ENCODE measurements at regions not wholly inside any gene's neighbourhood (a gene's known extent, or its start where the extent isn't known, plus 50 kb on each side); places are given as distances from the start of the nearest gene placed in this dataset.

GRCh38 chr12:108066583-108067577 lies 62.2 kb upstream of the WSCD2 start:
- DNase-seq (ENCODE audit: low read depth in 1 of 2, low spot score in 1 of 2): no peak

- no peak for DNase-seq (ENCODE audit: low read depth in 1 of 2, low spot score in 1 of 2)
Measured at GRCh38 chr12:108069651-108070165, 59.4 kb upstream of the WSCD2 start.

- DNase-seq (ENCODE audit: low read depth in 1 of 2, low spot score in 1 of 2): no peak
Measured at GRCh38 chr12:108075561-108075960, 53.5 kb upstream of the WSCD2 start.

GRCh38 chr12:108076556-108076955 lies 52.5 kb upstream of the WSCD2 start:
- DNase-seq (ENCODE audit: low read depth in 1 of 2, low spot score in 1 of 2): no peak

- no peak for DNase-seq (ENCODE audit: low read depth in 1 of 2, low spot score in 1 of 2)
Measured at GRCh38 chr12:108078428-108078827, 50.7 kb upstream of the WSCD2 start.

Data from activated CD4-positive, alpha-beta T cell treated with anti-CD3 and anti-CD28 coated beads, Interleukin-2, amount 50 U/mL, for 24 hours (primary cell).